HG02970 (cell line): ENCODE measurements at regions not wholly inside any gene's neighbourhood (a gene's known extent, or its start where the extent isn't known, plus 50 kb on each side); places are given as distances from the start of the nearest gene placed in this dataset.

Source experiments
- ATAC-seq: cut with Tn5 transposase; IDR thresholded peaks from one replicate; pipeline ENCODE4 v1.9.1; 2021; ENCODE audit warnings: mild to moderate bottlenecking, moderate library complexity, moderate number of reproducible peaks; ENCODE audit not compliant: unreplicated experiment, low FRiP score

GRCh38 chr7:84637568-84638338, 443.2 kb upstream of the SEMA3A start:
- no peak for ATAC-seq

- no peak for ATAC-seq
Observed at GRCh38 chr7:84631913-84632312, 437.3 kb upstream of the SEMA3A start.

- no peak for ATAC-seq
Observed at GRCh38 chr7:84629640-84630318, 435.2 kb upstream of the SEMA3A start.

- ATAC-seq: no peak
Observed at GRCh38 chr7:84629216-84629615, 434.6 kb upstream of the SEMA3A start.

- ATAC-seq: no peak
Observed at GRCh38 chr7:84627250-84627649, 432.7 kb upstream of the SEMA3A start.

- no peak for ATAC-seq
Observed at GRCh38 chr7:84624927-84625326, 430.3 kb upstream of the SEMA3A start.

- ATAC-seq: no peak
Observed at GRCh38 chr7:84624527-84624926, 429.9 kb upstream of the SEMA3A start.

- no peak for ATAC-seq
Observed at GRCh38 chr7:84617265-84618030, 422.9 kb upstream of the SEMA3A start.

GRCh38 chr7:84614821-84615501, 420.4 kb upstream of the SEMA3A start:
- ATAC-seq: no peak

GRCh38 chr7:84612981-84613681, 418.5 kb upstream of the SEMA3A start:
- ATAC-seq: no peak

- ATAC-seq: no peak
Observed at GRCh38 chr7:84611391-84611790, 416.8 kb upstream of the SEMA3A start.

GRCh38 chr7:84610390-84610789, 415.8 kb upstream of the SEMA3A start:
- no peak for ATAC-seq

- no peak for ATAC-seq
Observed at GRCh38 chr7:84605301-84605700, 410.7 kb upstream of the SEMA3A start.

GRCh38 chr7:84603545-84603944, 409.0 kb upstream of the SEMA3A start:
- no peak for ATAC-seq

GRCh38 chr7:84595026-84595425, 400.4 kb upstream of the SEMA3A start:
- no peak for ATAC-seq

- no peak for ATAC-seq
Observed at GRCh38 chr7:84591897-84592296, 397.3 kb upstream of the SEMA3A start.

GRCh38 chr7:84589012-84589411, 394.4 kb upstream of the SEMA3A start:
- ATAC-seq: no peak

GRCh38 chr7:84583331-84583730, 388.7 kb upstream of the SEMA3A start:
- no peak for ATAC-seq

- ATAC-seq: no peak
Observed at GRCh38 chr7:84582747-84583146, 388.2 kb upstream of the SEMA3A start.

- no peak for ATAC-seq
Observed at GRCh38 chr7:84578825-84579224, 384.2 kb upstream of the SEMA3A start.
